Progenitor cell of endocrine pancreas (in vitro differentiated cells): ENCODE measurements at regions not wholly inside any gene's neighbourhood (a gene's known extent, or its start where the extent isn't known, plus 50 kb on each side); places are given as distances from the start of the nearest gene placed in this dataset.
"Not testable (repeated sequence)": the region's sequence is repeated elsewhere in the genome, so short reads cannot be mapped to it uniquely, and the experiment has no call there.

Experiments used
- DNase-seq: peaks from one replicate; pipeline ENCODE4 v3.0.0; 2021; ENCODE audit warnings: low spot score; ENCODE audit not compliant: unreplicated experiment
- H3K27ac Mint-ChIP-seq: 2 replicates; pipeline ENCODE4 v1.8.0; 2021; ENCODE audit warnings: mild to moderate bottlenecking, moderate library complexity, mixed read lengths
- H3K27me3 Mint-ChIP-seq: 2 replicates; pipeline ENCODE4 v1.8.0; 2021; ENCODE audit warnings: mixed read lengths
- H3K36me3 Mint-ChIP-seq: 2 replicates; pipeline ENCODE4 v1.8.0; 2022; ENCODE audit warnings: mixed read lengths; ENCODE audit not compliant: insufficient read depth
- H3K4me1 Mint-ChIP-seq: 2 replicates; pipeline ENCODE4 v1.8.0; 2021; ENCODE audit warnings: low read depth, mixed read lengths
- H3K4me3 Mint-ChIP-seq: 2 replicates; pipeline ENCODE4 v1.8.0; 2021; ENCODE audit warnings: low read depth, mild to moderate bottlenecking, moderate library complexity, mixed read lengths
- H3K9me3 Mint-ChIP-seq: 2 replicates; pipeline ENCODE4 v1.8.0; 2021; ENCODE audit warnings: low read depth, mixed read lengths
- TF ChIP-seq, protein P1 (sequence below): fragments of 200-600 bp; sonication (generic); IDR thresholded peaks from one replicate; pipeline ENCODE4 v1.5.0; 2021; ENCODE audit warnings: antibody characterized with exemption, mild to moderate bottlenecking; ENCODE audit not compliant: unreplicated experiment

DNA sequence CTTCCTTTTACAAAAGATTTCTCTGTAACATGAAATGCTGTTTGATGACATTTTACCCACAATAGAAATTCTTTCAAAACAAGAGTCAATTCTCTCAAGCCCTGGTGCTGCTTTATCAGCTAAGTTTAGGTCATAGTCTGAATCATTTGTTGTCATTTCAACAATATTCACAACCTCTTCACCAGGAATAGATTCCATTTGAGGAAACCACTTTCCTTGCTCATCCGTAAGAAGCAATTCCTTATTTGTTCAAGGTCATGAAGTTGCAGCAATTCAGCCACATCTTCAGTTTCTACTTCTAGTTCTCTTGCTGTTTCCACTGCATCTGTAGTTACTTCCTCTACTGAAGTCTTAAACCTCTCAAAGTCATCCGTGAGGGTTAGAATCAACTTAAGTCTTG, 315.3 kb downstream of the TYW1 start:
- Mint-ChIP-seq H3K27ac (no peak overlapping the region), H3K4me3 (no peak overlapping the region), H3K27me3 (no peaks in the 10 kb centered on the region), H3K4me1 (peaks cover 4% of the 10 kb centered on the region), H3K36me3 (peaks cover 34% of the 10 kb centered on the region), H3K9me3 (no peaks in the 10 kb centered on the region)
- TF ChIP-seq, protein P1, sequence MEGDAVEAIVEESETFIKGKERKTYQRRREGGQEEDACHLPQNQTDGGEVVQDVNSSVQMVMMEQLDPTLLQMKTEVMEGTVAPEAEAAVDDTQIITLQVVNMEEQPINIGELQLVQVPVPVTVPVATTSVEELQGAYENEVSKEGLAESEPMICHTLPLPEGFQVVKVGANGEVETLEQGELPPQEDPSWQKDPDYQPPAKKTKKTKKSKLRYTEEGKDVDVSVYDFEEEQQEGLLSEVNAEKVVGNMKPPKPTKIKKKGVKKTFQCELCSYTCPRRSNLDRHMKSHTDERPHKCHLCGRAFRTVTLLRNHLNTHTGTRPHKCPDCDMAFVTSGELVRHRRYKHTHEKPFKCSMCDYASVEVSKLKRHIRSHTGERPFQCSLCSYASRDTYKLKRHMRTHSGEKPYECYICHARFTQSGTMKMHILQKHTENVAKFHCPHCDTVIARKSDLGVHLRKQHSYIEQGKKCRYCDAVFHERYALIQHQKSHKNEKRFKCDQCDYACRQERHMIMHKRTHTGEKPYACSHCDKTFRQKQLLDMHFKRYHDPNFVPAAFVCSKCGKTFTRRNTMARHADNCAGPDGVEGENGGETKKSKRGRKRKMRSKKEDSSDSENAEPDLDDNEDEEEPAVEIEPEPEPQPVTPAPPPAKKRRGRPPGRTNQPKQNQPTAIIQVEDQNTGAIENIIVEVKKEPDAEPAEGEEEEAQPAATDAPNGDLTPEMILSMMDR: no peak
- DNase-seq: no peak

DNA sequence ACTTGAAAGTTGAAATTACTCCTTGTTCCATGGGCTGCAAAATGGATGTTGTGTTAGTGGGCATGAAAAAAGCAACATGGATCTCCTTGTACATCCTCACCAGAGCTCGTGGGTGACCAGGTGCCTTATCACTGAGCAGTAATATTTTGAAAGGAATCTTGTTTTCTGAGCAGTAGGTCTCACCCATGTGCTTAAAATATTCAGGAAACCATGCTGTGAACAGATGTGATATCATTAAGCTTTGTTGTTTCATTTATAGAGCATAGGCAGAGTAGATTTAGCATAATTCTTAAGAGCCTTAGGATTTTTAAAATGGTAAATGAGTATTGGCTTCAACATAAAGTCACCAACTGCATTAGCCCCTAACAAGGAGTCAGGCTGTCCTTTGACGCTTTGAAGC, 316.6 kb downstream of the TYW1 start:
- H3K4me1 Mint-ChIP-seq: peaks cover 4% of the 10 kb centered on the region
- H3K36me3 Mint-ChIP-seq: peaks cover 37% of the 10 kb centered on the region
- no peaks in the 10 kb centered on the region for H3K27me3 Mint-ChIP-seq
- H3K9me3 Mint-ChIP-seq: no peaks in the 10 kb centered on the region
- TF ChIP-seq, protein P1: no peak
- H3K27ac Mint-ChIP-seq: no peak overlapping the region
- DNase-seq: no peak
- no peak overlapping the region for H3K4me3 Mint-ChIP-seq

DNA sequence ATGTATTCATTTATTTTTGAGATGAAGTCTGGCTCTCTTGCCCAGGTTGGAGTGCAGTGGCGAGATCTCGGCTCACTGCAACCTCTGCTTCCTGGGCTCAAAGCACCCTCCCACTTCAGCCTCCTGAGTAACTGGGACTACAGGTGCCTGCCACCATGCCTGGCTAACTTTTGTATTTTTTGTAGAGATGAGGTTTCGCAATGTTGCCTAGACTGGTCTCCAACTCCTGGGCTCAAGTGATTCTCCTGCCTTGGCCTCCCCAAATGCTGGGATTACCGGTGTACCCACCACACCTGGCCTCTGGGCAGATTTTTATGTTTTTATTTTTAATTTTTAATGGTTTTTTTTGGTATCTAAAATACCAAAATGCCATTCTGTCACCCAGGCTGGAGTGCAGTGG, 320.3 kb downstream of the TYW1 start:
- DNase-seq, H3K27me3 Mint-ChIP-seq, H3K4me1 Mint-ChIP-seq, H3K4me3 Mint-ChIP-seq, H3K9me3 Mint-ChIP-seq, H3K27ac Mint-ChIP-seq: not testable (repeated sequence)
- H3K36me3 Mint-ChIP-seq: peaks cover 31% of the 10 kb centered on the region

- not testable (repeated sequence) for H3K9me3 Mint-ChIP-seq, H3K27me3 Mint-ChIP-seq, H3K4me3 Mint-ChIP-seq, H3K4me1 Mint-ChIP-seq, H3K36me3 Mint-ChIP-seq, DNase-seq, H3K27ac Mint-ChIP-seq
Measured at GRCh38 chr7:67328257-67328656, 331.6 kb downstream of the TYW1 start.

- H3K4me3 Mint-ChIP-seq, H3K4me1 Mint-ChIP-seq, H3K9me3 Mint-ChIP-seq, DNase-seq, H3K36me3 Mint-ChIP-seq, H3K27me3 Mint-ChIP-seq, H3K27ac Mint-ChIP-seq: not testable (repeated sequence)
Measured at GRCh38 chr7:67335165-67335564, 338.5 kb downstream of the TYW1 start.

GRCh38 chr7:67335663-67336062, 339.0 kb downstream of the TYW1 start:
- not testable (repeated sequence) for H3K36me3 Mint-ChIP-seq, H3K27me3 Mint-ChIP-seq, H3K9me3 Mint-ChIP-seq, H3K4me1 Mint-ChIP-seq, H3K27ac Mint-ChIP-seq, H3K4me3 Mint-ChIP-seq, DNase-seq

GRCh38 chr7:67338545-67338944, 341.9 kb downstream of the TYW1 start:
- DNase-seq, H3K4me1 Mint-ChIP-seq, H3K4me3 Mint-ChIP-seq, H3K27ac Mint-ChIP-seq, H3K9me3 Mint-ChIP-seq, H3K27me3 Mint-ChIP-seq, H3K36me3 Mint-ChIP-seq: not testable (repeated sequence)

GRCh38 chr7:67341153-67341768, 344.6 kb downstream of the TYW1 start:
- H3K27ac Mint-ChIP-seq: no peak overlapping the region
- H3K9me3 Mint-ChIP-seq: no peaks in the 10 kb centered on the region
- H3K27me3 Mint-ChIP-seq: no peaks in the 10 kb centered on the region
- no peaks in the 10 kb centered on the region for H3K4me1 Mint-ChIP-seq
- H3K4me3 Mint-ChIP-seq: no peak overlapping the region
- H3K36me3 Mint-ChIP-seq: peaks cover 11% of the 10 kb centered on the region
- DNase-seq: no peak
- TF ChIP-seq, protein P1: no peak
